Effector memory CD4-positive, alpha-beta T cell (primary cell): ENCODE measurements at regions not wholly inside any gene's neighbourhood (a gene's known extent, or its start where the extent isn't known, plus 50 kb on each side); places are given as distances from the start of the nearest gene placed in this dataset.
A peak's percentile ranks its signal among the peaks of the same experiment; 100 is the strongest.

Experiments
- DNase-seq, 3 donors: peaks; one replicate each; pipeline ENCODE4 v3.0.0-alpha.2; 2020
- H3K27ac ChIP-seq: 2 replicates; pipeline ENCODE4 v1.7.0; 2013; ENCODE audit warnings: mild to moderate bottlenecking, low read length, moderate library complexity; ENCODE audit not compliant: insufficient read depth, poor library complexity, severe bottlenecking
- H3K27me3 ChIP-seq: replicated peaks from 2 replicates; pipeline ENCODE4 v1.7.0; 2013; ENCODE audit warnings: mild to moderate bottlenecking, low read length; ENCODE audit not compliant: insufficient read depth, control insufficient read depth, poor library complexity, severe bottlenecking
- H3K36me3 ChIP-seq: 2 replicates; pipeline ENCODE4 v1.7.0; 2013; ENCODE audit warnings: mild to moderate bottlenecking, low read length, moderate library complexity; ENCODE audit not compliant: control insufficient read depth, insufficient read depth
- H3K4me1 ChIP-seq: 2 replicates; pipeline ENCODE4 v1.7.0; 2013; ENCODE audit warnings: low read length, mild to moderate bottlenecking; ENCODE audit not compliant: control insufficient read depth, insufficient read depth, poor library complexity, severe bottlenecking
- H3K4me3 ChIP-seq: 2 replicates; pipeline ENCODE4 v1.7.0; 2013; ENCODE audit warnings: low read length, low read depth, mild to moderate bottlenecking; ENCODE audit not compliant: insufficient read depth, poor library complexity, severe bottlenecking
- H3K9me3 ChIP-seq: 2 replicates; pipeline ENCODE4 v1.7.0; 2013; ENCODE audit warnings: mild to moderate bottlenecking, low read length, moderate library complexity; ENCODE audit not compliant: control insufficient read depth

DNA sequence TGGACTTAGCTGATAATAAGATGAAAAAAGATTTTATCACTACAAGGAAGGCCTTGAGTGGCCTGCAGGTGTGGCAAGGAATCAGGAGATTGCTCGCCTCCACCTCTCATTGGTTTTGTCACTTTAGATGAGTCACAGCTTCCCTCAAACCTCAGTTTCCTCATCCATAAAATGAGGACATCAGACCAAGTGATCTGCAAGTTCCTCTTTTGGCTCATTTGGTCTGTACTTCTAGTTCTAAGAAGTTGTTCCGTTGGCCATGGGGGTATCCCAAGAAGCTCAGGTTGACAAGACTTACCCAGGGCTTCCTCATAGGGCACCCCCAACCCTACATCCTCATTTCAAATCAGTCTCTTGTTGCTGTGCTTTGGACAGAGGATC is 254.1 kb downstream of the UACA start:
- Histone ChIP-seq H3K27ac (no peak overlapping the region), H3K9me3 (peaks cover 9% of the 10 kb centered on the region), H3K27me3 (no peaks in the 10 kb centered on the region), H3K4me3 (no peak overlapping the region), H3K36me3 (no peaks in the 10 kb centered on the region), H3K4me1 (peaks cover 11% of the 10 kb centered on the region)
- no peak for DNase-seq

DNA sequence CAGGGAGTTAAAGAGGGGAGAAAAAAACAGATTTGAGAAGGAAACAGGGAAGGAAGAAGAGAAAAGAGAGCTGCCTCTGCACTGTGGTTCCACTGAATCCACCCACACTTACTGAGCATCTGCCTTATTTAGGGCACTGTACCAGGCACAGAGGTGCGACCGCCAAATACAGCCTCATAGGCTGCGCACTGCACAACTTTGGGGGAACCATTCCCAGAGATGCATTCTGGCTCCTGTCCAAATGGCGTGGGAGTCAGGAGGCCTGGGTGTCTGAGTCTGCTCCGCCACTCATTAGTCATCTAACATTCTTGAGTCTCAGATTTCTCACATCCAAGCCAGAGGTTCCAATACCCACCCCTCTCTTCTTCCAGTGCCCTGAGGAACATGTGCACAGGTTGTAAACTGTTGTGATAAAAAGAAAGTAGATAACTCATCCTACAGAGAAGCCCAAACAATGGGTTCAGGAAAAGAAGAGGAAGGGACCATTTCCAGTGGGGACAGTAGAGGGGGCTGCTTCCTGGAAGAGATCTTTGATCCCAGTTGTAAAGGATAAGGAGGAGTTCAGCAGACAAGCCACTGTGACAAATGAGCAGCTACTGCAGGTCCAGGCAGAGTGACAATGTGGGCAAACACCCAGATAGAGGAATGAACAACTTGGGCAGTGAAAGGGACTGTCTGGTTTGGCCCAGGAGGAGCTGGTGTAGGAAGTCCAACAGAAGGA is 254.6 kb downstream of the UACA start:
- no peak for DNase-seq
- no peak overlapping the region for H3K27ac ChIP-seq
- H3K4me1 ChIP-seq = peaks cover 17% of the 10 kb centered on the region
- H3K9me3 ChIP-seq = peaks cover 9% of the 10 kb centered on the region
- H3K27me3 ChIP-seq = no peaks in the 10 kb centered on the region
- no peaks in the 10 kb centered on the region for H3K36me3 ChIP-seq
- no peak overlapping the region for H3K4me3 ChIP-seq

- Histone ChIP-seq H3K27ac (no peak overlapping the region), H3K4me3 (no peak overlapping the region), H3K4me1 (peaks cover 25% of the 10 kb centered on the region), H3K27me3 (no peaks in the 10 kb centered on the region), H3K9me3 (peaks cover 9% of the 10 kb centered on the region), H3K36me3 (no peaks in the 10 kb centered on the region)
- DNase-seq = no peak
Observed at GRCh38 chr15:70507772-70508371, 255.5 kb downstream of the UACA start.

GRCh38 chr15:70505936-70506912 is 257.1 kb downstream of the UACA start:
- Histone ChIP-seq H3K4me3 (no peak overlapping the region), H3K27me3 (no peaks in the 10 kb centered on the region), H3K9me3 (peaks cover 9% of the 10 kb centered on the region), H3K27ac (no peak overlapping the region), H3K4me1 (peaks cover 30% of the 10 kb centered on the region), H3K36me3 (no peaks in the 10 kb centered on the region)
- DNase-seq = no peak

GRCh38 chr15:70505411-70505919 is 257.9 kb downstream of the UACA start:
- H3K4me1 ChIP-seq = peaks cover 30% of the 10 kb centered on the region
- no peak overlapping the region for H3K27ac ChIP-seq
- peaks cover 9% of the 10 kb centered on the region for H3K9me3 ChIP-seq
- H3K27me3 ChIP-seq = no peaks in the 10 kb centered on the region
- DNase-seq = no peak
- H3K4me3 ChIP-seq = no peak overlapping the region
- no peaks in the 10 kb centered on the region for H3K36me3 ChIP-seq

GRCh38 chr15:70504988-70505387 is 258.4 kb downstream of the UACA start:
- no peak for DNase-seq
- H3K9me3 ChIP-seq = peaks cover 7% of the 10 kb centered on the region
- H3K4me1 ChIP-seq = peaks cover 30% of the 10 kb centered on the region
- H3K36me3 ChIP-seq = no peaks in the 10 kb centered on the region
- no peak overlapping the region for H3K27ac ChIP-seq
- H3K27me3 ChIP-seq = no peaks in the 10 kb centered on the region
- peak overlapping the region; percentile 13 for H3K4me3 ChIP-seq

DNA sequence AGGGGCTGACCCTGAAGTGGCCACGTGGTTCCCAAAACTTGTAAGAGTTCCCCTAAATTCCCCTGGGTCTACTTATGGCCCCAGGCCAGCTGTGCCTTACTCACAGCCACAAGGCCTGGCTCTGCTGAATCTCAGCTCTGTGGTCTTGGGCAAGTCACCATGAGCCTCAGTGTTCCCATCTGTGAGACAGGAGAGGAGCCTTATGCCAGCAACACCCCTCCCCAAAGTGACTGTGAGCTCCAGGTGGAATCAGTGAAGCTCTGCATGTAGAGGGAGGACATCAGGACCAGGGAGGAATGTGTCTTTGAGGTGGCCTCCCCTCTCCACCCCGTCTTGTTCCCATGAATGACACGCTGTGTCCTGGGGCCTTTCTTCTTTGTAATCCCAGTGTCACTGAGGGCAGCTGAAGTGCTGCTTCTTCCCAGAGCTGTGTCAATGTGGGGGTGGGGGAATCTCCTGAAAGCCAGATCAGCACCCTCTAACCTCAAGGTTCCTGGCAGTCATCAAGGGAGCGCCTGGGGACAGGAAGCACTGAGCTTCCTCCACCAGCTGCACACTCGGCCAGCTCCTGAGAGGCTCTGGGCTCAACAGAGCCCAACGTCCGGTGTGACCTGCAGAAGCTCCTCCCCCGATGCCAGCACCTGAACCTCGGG is 258.9 kb downstream of the UACA start:
- Histone ChIP-seq H3K27me3 (no peaks in the 10 kb centered on the region), H3K9me3 (peaks cover 2% of the 10 kb centered on the region), H3K27ac (no peak overlapping the region), H3K36me3 (no peaks in the 10 kb centered on the region), H3K4me3 (peak overlapping the region; percentile 13), H3K4me1 (peaks cover 30% of the 10 kb centered on the region)
- no peak for DNase-seq

GRCh38 chr15:70503798-70504298 is 259.5 kb downstream of the UACA start:
- Histone ChIP-seq H3K4me1 (peaks cover 30% of the 10 kb centered on the region), H3K27me3 (no peaks in the 10 kb centered on the region), H3K4me3 (peak overlapping the region; percentile 7), H3K36me3 (no peaks in the 10 kb centered on the region), H3K27ac (no peak overlapping the region), H3K9me3 (no peaks in the 10 kb centered on the region)
- no peak for DNase-seq

- Histone ChIP-seq H3K27me3 (no peaks in the 10 kb centered on the region), H3K4me3 (peak overlapping the region; percentile 7), H3K36me3 (no peaks in the 10 kb centered on the region), H3K4me1 (peaks cover 30% of the 10 kb centered on the region), H3K27ac (no peak overlapping the region), H3K9me3 (no peaks in the 10 kb centered on the region)
- no peak for DNase-seq
Observed at GRCh38 chr15:70503073-70503745, 260.1 kb downstream of the UACA start.
